ENCODE measurements at regions not wholly inside any gene's neighbourhood (a gene's known extent, or its start where the extent isn't known, plus 50 kb on each side); places are given as distances from the start of the nearest gene placed in this dataset.

- TF ChIP-seq CTCF (IDR thresholded peaks at IDR 0.05; ENCODE audit: low read length) (no peak), EZH2phosphoT487 (IDR thresholded peaks at IDR 0.05; ENCODE audit: low read length) (no peak), EZH2 (optimal IDR thresholded peaks at IDR 0.05; ENCODE audit: low read depth, low read length) (no peak)
Observed at GRCh38 chr12:97927977-97928376, 465.4 kb downstream of the RMST start.
